Kidney epithelial cell (primary cell): ENCODE measurements at regions not wholly inside any gene's neighbourhood (a gene's known extent, or its start where the extent isn't known, plus 50 kb on each side); places are given as distances from the start of the nearest gene placed in this dataset.

ENCODE experiments used
- DNase-seq: peaks from one replicate; pipeline ENCODE4 v3.0.0-alpha.2; 2010; ENCODE audit warnings: low read depth
- H3K27me3 ChIP-seq: 2 replicates; pipeline ENCODE4 v1.6.0; 2011; ENCODE audit warnings: low read length; ENCODE audit not compliant: control insufficient read depth, insufficient read depth
- H3K36me3 ChIP-seq: 2 replicates; pipeline ENCODE4 v1.5.1; 2011; ENCODE audit warnings: low read length; ENCODE audit not compliant: control insufficient read depth, insufficient read depth
- H3K4me3 ChIP-seq: 2 replicates; pipeline ENCODE4 v1.5.1; 2011; ENCODE audit warnings: low read depth, mild to moderate bottlenecking, control low read depth, low read length
- TF ChIP-seq, protein P1 (sequence below): IDR thresholded peaks from 2 replicates; pipeline ENCODE4 v1.5.1; 2011; ENCODE audit warnings: mild to moderate bottlenecking, moderate library complexity, low read length, control low read depth, inconsistent platforms; ENCODE audit not compliant: insufficient read depth, poor library complexity, severe bottlenecking

DNA sequence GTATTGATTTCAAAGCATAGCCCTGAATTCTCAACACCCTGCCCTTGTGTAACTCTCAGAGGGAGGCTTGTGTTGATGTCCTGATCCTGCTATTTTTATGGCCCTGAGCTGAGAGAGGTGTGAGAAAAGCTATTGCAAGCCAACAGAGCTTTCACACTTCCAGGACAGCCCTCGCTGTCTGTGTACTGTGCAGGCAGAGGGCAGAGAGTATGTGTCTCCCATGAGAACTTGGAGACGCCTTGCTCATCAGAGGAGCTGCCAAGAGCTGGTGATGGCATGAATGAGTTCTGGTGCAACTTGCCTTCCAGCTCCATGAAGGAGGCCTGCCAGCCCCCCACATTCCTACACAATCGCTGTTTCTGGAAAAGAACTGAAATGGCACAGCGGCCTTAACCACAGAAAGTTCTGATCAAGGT, 144.1 kb upstream of the AJAP1 start:
- DNase-seq, result no peak
- no peaks in the 10 kb centered on the region for H3K27me3 ChIP-seq
- H3K4me3 ChIP-seq, result no peak overlapping the region
- no peaks in the 10 kb centered on the region for H3K36me3 ChIP-seq
- TF ChIP-seq, protein P1, sequence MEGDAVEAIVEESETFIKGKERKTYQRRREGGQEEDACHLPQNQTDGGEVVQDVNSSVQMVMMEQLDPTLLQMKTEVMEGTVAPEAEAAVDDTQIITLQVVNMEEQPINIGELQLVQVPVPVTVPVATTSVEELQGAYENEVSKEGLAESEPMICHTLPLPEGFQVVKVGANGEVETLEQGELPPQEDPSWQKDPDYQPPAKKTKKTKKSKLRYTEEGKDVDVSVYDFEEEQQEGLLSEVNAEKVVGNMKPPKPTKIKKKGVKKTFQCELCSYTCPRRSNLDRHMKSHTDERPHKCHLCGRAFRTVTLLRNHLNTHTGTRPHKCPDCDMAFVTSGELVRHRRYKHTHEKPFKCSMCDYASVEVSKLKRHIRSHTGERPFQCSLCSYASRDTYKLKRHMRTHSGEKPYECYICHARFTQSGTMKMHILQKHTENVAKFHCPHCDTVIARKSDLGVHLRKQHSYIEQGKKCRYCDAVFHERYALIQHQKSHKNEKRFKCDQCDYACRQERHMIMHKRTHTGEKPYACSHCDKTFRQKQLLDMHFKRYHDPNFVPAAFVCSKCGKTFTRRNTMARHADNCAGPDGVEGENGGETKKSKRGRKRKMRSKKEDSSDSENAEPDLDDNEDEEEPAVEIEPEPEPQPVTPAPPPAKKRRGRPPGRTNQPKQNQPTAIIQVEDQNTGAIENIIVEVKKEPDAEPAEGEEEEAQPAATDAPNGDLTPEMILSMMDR, result no peak

DNA sequence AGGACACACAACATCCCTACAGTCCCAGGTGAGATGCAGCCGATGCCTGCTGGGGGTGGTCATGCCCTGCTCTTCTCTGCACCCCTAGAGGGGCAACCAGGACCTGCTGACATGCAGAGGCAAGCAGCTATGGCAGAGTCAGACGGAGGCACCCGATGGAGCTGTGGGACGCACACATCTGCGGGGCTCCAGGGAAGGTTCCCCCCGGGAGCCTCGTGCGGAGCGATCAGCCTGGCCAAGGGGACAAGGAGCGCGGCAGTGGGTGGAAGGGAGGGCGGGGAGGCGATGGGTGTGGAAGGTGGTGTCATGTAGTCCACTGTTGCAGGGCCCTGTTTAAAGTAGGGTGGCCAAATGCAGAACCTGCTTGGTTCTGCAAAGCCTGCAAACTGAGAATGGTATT, 143.0 kb upstream of the AJAP1 start:
- no peaks in the 10 kb centered on the region for H3K27me3 ChIP-seq
- no peak overlapping the region for H3K4me3 ChIP-seq
- H3K36me3 ChIP-seq, result no peaks in the 10 kb centered on the region
- no peak for DNase-seq
- TF ChIP-seq, protein P1, result no peak

DNA sequence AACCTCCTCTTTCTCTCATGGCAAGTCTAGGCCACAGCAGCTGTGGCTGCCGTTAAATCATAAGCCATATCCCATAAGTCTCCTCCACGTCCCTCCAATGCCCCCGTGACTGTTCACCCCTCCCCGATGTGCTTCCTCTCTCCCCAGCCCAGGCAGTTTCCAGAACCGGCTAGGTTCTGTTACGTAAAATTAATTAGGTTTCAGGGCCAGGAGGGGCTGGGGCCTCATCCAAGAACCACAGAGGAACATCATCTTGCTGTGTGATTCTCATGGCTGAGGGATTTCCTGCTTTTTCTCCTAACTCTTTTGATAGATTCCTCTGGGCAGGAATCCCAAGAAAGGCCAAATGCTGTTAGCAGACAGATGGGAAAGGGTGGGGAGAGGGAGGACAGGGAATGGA, 141.8 kb upstream of the AJAP1 start:
- TF ChIP-seq, protein P1, result no peak

DNA sequence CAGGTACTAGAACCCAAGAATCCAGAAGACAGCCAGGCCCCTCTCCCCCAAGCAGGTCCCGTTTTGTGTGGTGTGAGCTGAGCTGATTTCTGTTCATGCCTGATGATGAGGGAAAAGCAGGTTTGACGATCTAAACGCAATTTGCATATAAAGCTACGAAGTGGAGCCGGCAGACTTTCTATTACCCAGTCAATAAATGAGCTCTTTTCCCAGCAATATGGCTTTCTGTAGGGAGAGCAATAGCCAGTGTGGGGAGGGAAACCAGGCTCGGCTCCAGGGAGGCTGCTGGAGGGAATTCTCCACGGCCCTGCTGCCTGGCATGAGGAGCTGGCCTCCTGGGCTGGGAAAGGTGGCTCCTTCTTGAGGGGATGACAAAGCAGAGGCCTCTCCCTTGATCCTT, 140.7 kb upstream of the AJAP1 start:
- no peak for DNase-seq
- H3K27me3 ChIP-seq, result no peaks in the 10 kb centered on the region
- no peak overlapping the region for H3K4me3 ChIP-seq
- TF ChIP-seq, protein P1, result no peak
- no peaks in the 10 kb centered on the region for H3K36me3 ChIP-seq

More for the DNA sequence above, 141.8 kb upstream of the AJAP1 start:
- H3K4me3 ChIP-seq, result no peak overlapping the region
- H3K36me3 ChIP-seq, result no peaks in the 10 kb centered on the region
- H3K27me3 ChIP-seq, result no peaks in the 10 kb centered on the region
- no peak for DNase-seq

DNA sequence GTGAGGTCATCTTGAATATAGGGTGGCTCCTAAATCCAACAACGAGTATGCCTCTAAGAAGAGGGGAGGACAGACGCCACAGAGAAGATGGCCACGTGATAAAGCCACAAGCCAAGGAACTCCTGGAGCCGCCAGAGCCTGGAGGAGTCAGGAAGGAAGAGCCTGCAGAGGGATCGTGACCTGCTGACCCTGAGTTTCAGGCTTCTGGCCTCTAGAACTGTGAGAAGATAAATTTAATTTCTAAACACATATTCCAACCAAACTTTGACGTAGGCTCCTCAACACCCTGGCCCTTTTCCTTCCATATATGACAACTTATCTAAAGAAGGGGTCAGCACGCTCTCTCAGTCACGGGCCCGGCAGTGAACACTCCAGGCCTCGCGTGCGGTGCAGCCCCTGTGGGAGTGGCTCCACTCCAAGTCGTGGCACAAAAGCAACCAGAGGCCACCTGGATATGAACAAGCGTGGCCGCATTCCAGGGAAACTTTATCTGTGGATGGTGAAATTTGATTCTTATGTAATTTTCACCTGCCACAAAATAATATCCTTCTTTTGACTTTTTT, 138.6 kb upstream of the AJAP1 start:
- TF ChIP-seq, protein P1, result no peak
- DNase-seq, result no peak
- H3K4me3 ChIP-seq, result no peak overlapping the region
- no peaks in the 10 kb centered on the region for H3K36me3 ChIP-seq
- H3K27me3 ChIP-seq, result no peaks in the 10 kb centered on the region

DNA sequence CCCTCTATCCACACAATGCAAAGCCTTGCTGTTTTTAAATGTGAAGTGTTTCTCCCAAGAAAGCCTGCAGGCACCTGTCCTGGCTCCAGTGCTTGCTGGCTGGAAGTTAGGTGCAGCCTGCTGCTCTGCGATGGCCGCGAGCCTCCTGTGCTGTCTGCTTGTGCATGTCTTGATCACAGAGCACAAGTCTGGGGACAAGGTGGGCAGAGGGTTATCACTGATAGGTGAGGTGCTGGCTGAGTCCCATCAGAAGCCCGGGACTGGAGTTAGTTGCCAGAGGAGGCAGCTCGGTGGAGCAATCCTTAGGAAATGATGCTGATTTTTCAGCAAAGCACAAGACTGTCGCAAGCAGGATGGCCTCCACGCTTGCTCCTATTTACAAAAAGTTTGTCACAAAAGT, 137.8 kb upstream of the AJAP1 start:
- H3K27me3 ChIP-seq, result no peaks in the 10 kb centered on the region
- no peaks in the 10 kb centered on the region for H3K36me3 ChIP-seq
- no peak overlapping the region for H3K4me3 ChIP-seq
- no peak for DNase-seq
- TF ChIP-seq, protein P1, result no peak
